Activated CD8-positive, alpha-beta T cell treated with anti-CD3 and anti-CD28 coated beads for 36 hours (primary cell): ENCODE measurements at regions not wholly inside any gene's neighbourhood (a gene's known extent, or its start where the extent isn't known, plus 50 kb on each side); places are given as distances from the start of the nearest gene placed in this dataset.

Source experiments
- ATAC-seq: fragments of 200-7000 bp; cut with Tn5 transposase; one replicate; pipeline ENCODE4 v1.10.0; 2021; ENCODE audit warnings: mild to moderate bottlenecking, moderate library complexity
- CTCF ChIA-PET: fragments of 350-600 bp; sonication (Branson Sonifier 250); formaldehyde crosslinking; loops from one replicate; lab custom pipeline; 2021; ENCODE audit warnings: antibody characterized with exemption; lab: Charles Lee
- POLR2A ChIA-PET: fragments of 350-600 bp; sonication (Branson Sonifier 250); formaldehyde crosslinking; loops from one replicate; lab custom pipeline; 2021; ENCODE audit warnings: antibody characterized with exemption; lab: Charles Lee
- DNase-seq: peaks from one replicate; pipeline ENCODE4 v3.0.0-alpha.2; 2020
- H3K27ac Mint-ChIP-seq: one replicate; pipeline ENCODE4 v1.8.0; 2021; ENCODE audit warnings: mild to moderate bottlenecking, mixed read lengths
- H3K27me3 Mint-ChIP-seq: one replicate; pipeline ENCODE4 v1.8.0; 2021; ENCODE audit warnings: mixed read lengths
- H3K36me3 Mint-ChIP-seq: one replicate; pipeline ENCODE4 v1.8.0; 2021; ENCODE audit warnings: low read depth, mixed read lengths
- H3K4me1 Mint-ChIP-seq: one replicate; pipeline ENCODE4 v1.8.0; 2021; ENCODE audit warnings: low read depth, mixed read lengths
- H3K4me3 Mint-ChIP-seq: one replicate; pipeline ENCODE4 v1.8.0; 2021; ENCODE audit warnings: mild to moderate bottlenecking, moderate library complexity, mixed read lengths
- H3K9me3 Mint-ChIP-seq: one replicate; pipeline ENCODE4 v1.8.0; 2021; ENCODE audit warnings: mixed read lengths
- intact Hi-C: fragments of 100-400 bp; cut with micrococcal nuclease; formaldehyde crosslinking; loops from one replicate; pipeline ENCODE4 v1.10.0; 2022
- TF ChIP-seq, protein P1 (sequence below): fragments of 200-600 bp; IDR thresholded peaks from one replicate; pipeline ENCODE4 v1.8.0; 2022; ENCODE audit warnings: antibody characterized with exemption, mild to moderate bottlenecking

DNA sequence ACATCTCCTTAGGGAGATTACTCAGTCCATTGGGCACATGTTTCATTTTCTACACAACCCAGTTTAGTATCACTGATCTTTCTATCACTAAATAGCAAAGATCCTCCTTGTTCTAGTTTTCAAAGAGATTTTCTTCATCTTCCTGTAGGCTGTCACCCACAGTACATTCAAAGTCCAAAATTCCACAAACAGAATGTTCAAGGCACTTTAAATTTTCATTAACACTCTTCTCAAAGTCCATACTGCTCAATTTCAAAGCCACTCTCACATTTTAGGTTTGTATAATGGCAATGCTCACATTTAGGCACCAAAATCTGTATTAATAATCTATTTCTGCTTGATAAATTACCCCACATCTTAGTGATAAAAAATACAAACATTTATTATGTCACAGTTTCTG lies 152.8 kb downstream of the FSIP2 start:
- H3K4me3 Mint-ChIP-seq = no peak overlapping the region

DNA sequence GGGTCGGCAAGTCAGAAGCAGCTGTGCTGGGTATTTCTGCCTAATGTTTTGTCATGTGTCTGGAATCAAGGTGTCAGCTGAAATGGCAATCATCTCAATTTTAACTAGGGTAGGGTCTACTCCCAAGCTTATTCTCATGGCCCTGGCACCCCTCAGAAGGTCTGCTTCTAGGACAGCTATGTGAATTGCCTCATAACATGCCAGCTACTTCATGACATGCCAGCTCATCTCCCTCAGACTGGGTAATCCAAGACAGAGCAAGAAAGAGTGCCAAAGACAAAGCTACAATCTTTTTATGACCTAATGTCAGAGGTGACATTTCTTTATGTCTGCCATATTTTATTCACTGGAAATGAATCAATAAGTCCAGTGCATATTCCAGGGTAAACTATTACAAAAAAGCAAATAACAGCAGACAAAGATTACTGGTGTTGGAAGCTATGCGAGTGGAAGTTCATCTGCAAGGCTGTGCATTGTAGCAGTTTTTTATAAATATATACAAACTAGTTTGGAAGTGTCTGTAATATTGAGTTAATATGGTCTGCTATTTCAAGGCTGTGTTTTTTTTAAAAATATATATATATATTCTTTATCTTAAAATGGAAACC lies 153.3 kb downstream of the FSIP2 start:
- no peaks in the 10 kb centered on the region for H3K4me1 Mint-ChIP-seq
- ChIA-PET POLR2A (no interaction called here), CTCF (no interaction called here)
- H3K27ac Mint-ChIP-seq = no peak overlapping the region
- no peaks in the 10 kb centered on the region for H3K9me3 Mint-ChIP-seq
- no peaks in the 10 kb centered on the region for H3K36me3 Mint-ChIP-seq
- no peak overlapping the region for H3K4me3 Mint-ChIP-seq
- DNase-seq (no peak), ATAC-seq (no peak)
- intact Hi-C loops = no loop called here
- TF ChIP-seq, protein P1, sequence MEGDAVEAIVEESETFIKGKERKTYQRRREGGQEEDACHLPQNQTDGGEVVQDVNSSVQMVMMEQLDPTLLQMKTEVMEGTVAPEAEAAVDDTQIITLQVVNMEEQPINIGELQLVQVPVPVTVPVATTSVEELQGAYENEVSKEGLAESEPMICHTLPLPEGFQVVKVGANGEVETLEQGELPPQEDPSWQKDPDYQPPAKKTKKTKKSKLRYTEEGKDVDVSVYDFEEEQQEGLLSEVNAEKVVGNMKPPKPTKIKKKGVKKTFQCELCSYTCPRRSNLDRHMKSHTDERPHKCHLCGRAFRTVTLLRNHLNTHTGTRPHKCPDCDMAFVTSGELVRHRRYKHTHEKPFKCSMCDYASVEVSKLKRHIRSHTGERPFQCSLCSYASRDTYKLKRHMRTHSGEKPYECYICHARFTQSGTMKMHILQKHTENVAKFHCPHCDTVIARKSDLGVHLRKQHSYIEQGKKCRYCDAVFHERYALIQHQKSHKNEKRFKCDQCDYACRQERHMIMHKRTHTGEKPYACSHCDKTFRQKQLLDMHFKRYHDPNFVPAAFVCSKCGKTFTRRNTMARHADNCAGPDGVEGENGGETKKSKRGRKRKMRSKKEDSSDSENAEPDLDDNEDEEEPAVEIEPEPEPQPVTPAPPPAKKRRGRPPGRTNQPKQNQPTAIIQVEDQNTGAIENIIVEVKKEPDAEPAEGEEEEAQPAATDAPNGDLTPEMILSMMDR = no peak
- no peaks in the 10 kb centered on the region for H3K27me3 Mint-ChIP-seq

More for the DNA sequence above, 152.8 kb downstream of the FSIP2 start:
- Mint-ChIP-seq H3K4me1 (no peaks in the 10 kb centered on the region), H3K27me3 (no peaks in the 10 kb centered on the region), H3K9me3 (no peaks in the 10 kb centered on the region), H3K36me3 (no peaks in the 10 kb centered on the region), H3K27ac (no peak overlapping the region)
- ATAC-seq = no peak
- no peak for DNase-seq
- ChIA-PET CTCF (no interaction called here), POLR2A (no interaction called here)
- TF ChIP-seq, protein P1 = no peak
- intact Hi-C loops = no loop called here

DNA sequence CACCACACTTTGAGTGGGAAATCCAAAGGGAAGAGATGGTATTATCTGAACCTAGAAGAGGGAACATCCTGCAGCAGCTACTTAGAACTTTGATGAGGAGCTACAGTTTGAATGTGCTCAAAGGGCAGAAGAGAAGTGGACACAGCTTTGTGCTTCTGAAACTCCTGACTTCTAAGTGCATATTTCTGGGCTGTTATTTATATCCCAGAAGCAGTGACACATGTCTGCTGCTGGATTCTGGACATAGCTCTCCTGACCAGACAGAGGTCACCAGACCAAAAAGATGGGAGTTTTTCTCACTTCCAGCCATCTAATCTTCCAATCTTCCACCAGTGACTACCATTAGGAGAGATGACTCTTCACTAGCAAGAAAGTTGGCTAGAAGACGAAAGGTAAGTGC lies 153.9 kb downstream of the FSIP2 start:
- ATAC-seq = no peak
- no peak overlapping the region for H3K27ac Mint-ChIP-seq
- intact Hi-C loops = no loop called here
- TF ChIP-seq, protein P1 = no peak
- H3K27me3 Mint-ChIP-seq = no peaks in the 10 kb centered on the region
- H3K9me3 Mint-ChIP-seq = no peaks in the 10 kb centered on the region
- CTCF ChIA-PET = no interaction called here
- no peaks in the 10 kb centered on the region for H3K4me1 Mint-ChIP-seq
- H3K4me3 Mint-ChIP-seq = no peak overlapping the region
- POLR2A ChIA-PET = no interaction called here
- no peaks in the 10 kb centered on the region for H3K36me3 Mint-ChIP-seq
- DNase-seq = no peak

DNA sequence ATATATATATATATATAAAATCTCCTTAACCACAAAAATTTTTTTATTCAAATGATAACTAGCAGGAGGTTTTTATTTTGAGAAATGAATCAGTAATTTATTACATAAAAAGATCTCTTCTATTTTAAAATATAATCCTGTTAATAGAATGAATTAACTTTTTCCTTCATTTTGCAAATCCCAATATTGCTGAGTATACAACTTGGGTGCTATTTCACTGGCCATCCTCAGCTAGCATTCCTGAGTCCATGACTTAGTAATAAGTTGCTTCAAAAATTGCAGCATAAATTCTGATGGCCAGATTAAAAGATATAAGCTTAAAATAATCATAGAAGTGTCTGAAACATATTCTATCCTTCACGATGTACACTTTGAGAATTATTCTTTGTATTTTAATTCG lies 155.6 kb downstream of the FSIP2 start:
- Mint-ChIP-seq H3K4me3 (no peak overlapping the region), H3K9me3 (no peaks in the 10 kb centered on the region), H3K36me3 (no peaks in the 10 kb centered on the region), H3K27me3 (no peaks in the 10 kb centered on the region), H3K27ac (no peak overlapping the region), H3K4me1 (no peaks in the 10 kb centered on the region)
- ChIA-PET POLR2A (no interaction called here), CTCF (interaction anchor here (1.0 kb wide), 1 partner anchor 155 kb away, joined by 3 read pairs; the partner anchor contains the start of gene FSIP2)
- ATAC-seq = no peak
- intact Hi-C loops = no loop called here
- TF ChIP-seq, protein P1 = no peak
- DNase-seq = no peak

DNA sequence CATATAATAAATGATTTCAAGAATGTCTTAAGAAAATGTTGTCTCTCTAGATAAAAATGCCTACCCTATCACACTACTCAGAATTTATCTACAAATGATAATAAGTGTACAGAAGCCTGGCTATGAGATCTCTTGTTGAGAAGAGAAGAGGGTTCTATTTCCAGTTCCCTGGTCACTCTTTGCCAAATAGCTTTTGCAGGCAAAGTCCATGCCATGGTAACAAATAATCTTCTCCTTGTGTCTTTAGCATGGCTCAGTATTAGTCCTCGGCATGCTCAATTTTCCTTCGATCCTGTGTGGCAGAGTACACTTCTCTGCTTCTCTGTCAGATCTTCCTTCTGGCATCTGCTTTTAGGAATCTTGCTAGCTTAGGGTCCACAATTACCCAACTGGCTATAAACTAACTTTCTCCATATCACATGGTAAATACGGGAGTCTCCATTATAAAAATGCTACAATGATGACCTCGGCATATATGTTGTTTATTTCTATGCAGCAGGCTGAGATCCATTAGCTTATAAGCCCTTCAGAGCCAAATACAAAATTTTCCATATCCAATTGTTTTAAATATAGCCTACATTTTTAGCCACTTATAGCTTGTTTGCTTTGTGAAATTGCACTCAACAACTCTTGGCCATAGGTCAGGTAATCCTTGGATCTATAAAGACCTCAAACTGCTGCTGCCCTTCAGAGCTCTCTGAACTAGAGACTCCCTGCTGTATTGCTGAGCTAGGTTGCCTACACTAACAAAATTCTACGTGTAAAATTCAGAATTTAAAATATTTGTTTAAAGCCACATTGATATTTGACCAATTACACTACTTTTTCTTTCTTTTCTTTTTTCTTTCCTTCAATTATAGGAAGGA lies 157.5 kb downstream of the FSIP2 start:
- H3K4me1 Mint-ChIP-seq = no peaks in the 10 kb centered on the region
- DNase-seq = no peak
- no peak overlapping the region for H3K27ac Mint-ChIP-seq

More for the DNA sequence above, 157.5 kb downstream of the FSIP2 start:
- ChIA-PET POLR2A (no interaction called here), CTCF (no interaction called here)
- Mint-ChIP-seq H3K9me3 (no peaks in the 10 kb centered on the region), H3K4me3 (no peak overlapping the region), H3K27me3 (no peaks in the 10 kb centered on the region), H3K36me3 (no peaks in the 10 kb centered on the region)
- TF ChIP-seq, protein P1 = no peak
- intact Hi-C loops = no loop called here
- no peak for ATAC-seq
